OCI-LY1 (cell line): ENCODE measurements at regions not wholly inside any gene's neighbourhood (a gene's known extent, or its start where the extent isn't known, plus 50 kb on each side); places are given as distances from the start of the nearest gene placed in this dataset.

Experiments used
- H2AFZ ChIP-seq: fragments of 200-600 bp; sonication (generic), shearing (Covaris generic); 2 replicates; pipeline ENCODE4 v1.6.0; 2014; ENCODE audit warnings: antibody characterized with exemption, mild to moderate bottlenecking, low read length
- H3F3A ChIP-seq: fragments of 200-600 bp; sonication (generic), shearing (Covaris generic); 2 replicates; pipeline ENCODE4 v1.6.0; 2014; ENCODE audit warnings: mild to moderate bottlenecking, antibody characterized with exemption, low read length, moderate library complexity; ENCODE audit not compliant: insufficient read depth
- H3K27ac ChIP-seq: fragments of 200-600 bp; sonication (generic); 2 replicates; pipeline ENCODE4 v1.5.1; 2014; ENCODE audit warnings: low read length, mixed run types, mild to moderate bottlenecking, low read depth; ENCODE audit not compliant: poor library complexity, severe bottlenecking
- H3K27me3 ChIP-seq: fragments of 200-600 bp; sonication (generic); 2 replicates; pipeline ENCODE4 v1.6.0; 2014; ENCODE audit warnings: antibody characterized with exemption, mild to moderate bottlenecking, low read length, moderate library complexity; ENCODE audit not compliant: insufficient read depth
- H3K36me3 ChIP-seq: fragments of 200-600 bp; sonication (generic); 2 replicates; pipeline ENCODE4 v1.6.1; 2014; ENCODE audit warnings: mild to moderate bottlenecking, antibody characterized with exemption, low read length, moderate library complexity, mixed read lengths; ENCODE audit not compliant: insufficient read depth
- H3K4me1 ChIP-seq: fragments of 200-600 bp; sonication (generic); 2 replicates; pipeline ENCODE4 v1.5.1; 2014; ENCODE audit warnings: mild to moderate bottlenecking, low read length, moderate library complexity; ENCODE audit not compliant: insufficient read depth, severe bottlenecking
- H3K4me2 ChIP-seq: fragments of 200-600 bp; sonication (generic), shearing (Covaris generic); 2 replicates; pipeline ENCODE4 v1.6.1; 2014; ENCODE audit warnings: low read length
- H3K4me3 ChIP-seq: fragments of 200-600 bp; sonication (generic); 2 replicates; pipeline ENCODE4 v1.5.1; 2014; ENCODE audit warnings: low read length, low read depth, mild to moderate bottlenecking, mixed read lengths; ENCODE audit not compliant: poor library complexity, severe bottlenecking
- H3K79me2 ChIP-seq: fragments of 200-600 bp; shearing (Covaris generic); 2 replicates; pipeline ENCODE4 v1.6.1; 2016; ENCODE audit warnings: mixed run types, low read length, mixed read lengths; ENCODE audit not compliant: insufficient read depth
- H3K9ac ChIP-seq: fragments of 200-600 bp; sonication (generic), shearing (Covaris generic); 2 replicates; pipeline ENCODE4 v1.6.1; 2014; ENCODE audit warnings: mild to moderate bottlenecking, low read length, mixed read lengths
- H3K9me2 ChIP-seq: fragments of 200-600 bp; sonication (generic), shearing (Covaris generic); 2 replicates; pipeline ENCODE4 v1.6.1; 2014; ENCODE audit warnings: low read depth, mild to moderate bottlenecking, low read length, mixed read lengths
- H3K9me3 ChIP-seq: fragments of 200-600 bp; shearing (Covaris generic); 2 replicates; pipeline ENCODE4 v1.6.1; 2014; ENCODE audit warnings: low read length, mixed read lengths
- H4K20me1 ChIP-seq: fragments of 200-600 bp; sonication (generic), shearing (Covaris generic); 2 replicates; pipeline ENCODE4 v1.6.0; 2016; ENCODE audit warnings: mild to moderate bottlenecking, low read length; ENCODE audit not compliant: insufficient read depth
- CTCF ChIP-seq: fragments of 200-600 bp; sonication (generic), shearing (Covaris generic); IDR thresholded peaks from 2 replicates; pipeline ENCODE4 v1.5.1; 2017; ENCODE audit warnings: mild to moderate bottlenecking, antibody characterized with exemption, low read length, moderate library complexity, mixed read lengths
- EZH2 ChIP-seq: fragments of 200-600 bp; sonication (generic), shearing (Covaris generic); IDR thresholded peaks from 2 replicates; pipeline ENCODE4 v1.8.0; 2017; ENCODE audit warnings: borderline replicate concordance, mixed run types, mild to moderate bottlenecking, antibody characterized with exemption, low read length, moderate library complexity, mixed read lengths

- H3K27me3 ChIP-seq: no peaks in the 10 kb centered on the region
These were observed 257.2 kb downstream of the SNCA start for GRCh38 chr4:89579771-89580170.

GRCh38 chr4:89576246-89576645, 260.7 kb downstream of the SNCA start:
- no peaks in the 10 kb centered on the region for H3K9me3 ChIP-seq
- no peak overlapping the region for H3K27ac ChIP-seq
- no peaks in the 10 kb centered on the region for H3K79me2 ChIP-seq

More at GRCh38 chr4:89579771-89580170, 257.2 kb downstream of the SNCA start:
- H3K4me1 ChIP-seq: no peaks in the 10 kb centered on the region
- H3K79me2 ChIP-seq: no peaks in the 10 kb centered on the region
- no peaks in the 10 kb centered on the region for H3F3A ChIP-seq
- no peaks in the 10 kb centered on the region for H4K20me1 ChIP-seq
- H3K9me3 ChIP-seq: no peaks in the 10 kb centered on the region
- no peak overlapping the region for H3K9ac ChIP-seq
- H2AFZ ChIP-seq: no peak overlapping the region
- H3K4me3 ChIP-seq: no peak overlapping the region
- TF ChIP-seq CTCF (no peak), EZH2 (no peak)
- no peak overlapping the region for H3K4me2 ChIP-seq
- no peaks in the 10 kb centered on the region for H3K36me3 ChIP-seq
- H3K27ac ChIP-seq: no peak overlapping the region
- H3K9me2 ChIP-seq: no peaks in the 10 kb centered on the region

GRCh38 chr4:89575840-89576239, 261.1 kb downstream of the SNCA start:
- Histone ChIP-seq H3K27ac (no peak overlapping the region), H2AFZ (no peak overlapping the region)
- no peak for TF ChIP-seq EZH2
- no peak for TF ChIP-seq CTCF

More at GRCh38 chr4:89576246-89576645, 260.7 kb downstream of the SNCA start:
- H3K4me2 ChIP-seq: no peak overlapping the region
- H3K36me3 ChIP-seq: no peaks in the 10 kb centered on the region
- H2AFZ ChIP-seq: no peak overlapping the region
- TF ChIP-seq EZH2: no peak
- TF ChIP-seq CTCF: no peak
- H3K27me3 ChIP-seq: no peaks in the 10 kb centered on the region
- no peaks in the 10 kb centered on the region for H3K4me1 ChIP-seq
- no peak overlapping the region for H3K4me3 ChIP-seq
- H3K9ac ChIP-seq: no peak overlapping the region
- H3K9me2 ChIP-seq: no peaks in the 10 kb centered on the region
- H3F3A ChIP-seq: no peaks in the 10 kb centered on the region
- no peaks in the 10 kb centered on the region for H4K20me1 ChIP-seq

More at GRCh38 chr4:89575840-89576239, 261.1 kb downstream of the SNCA start:
- Histone ChIP-seq H4K20me1 (no peaks in the 10 kb centered on the region), H3K4me2 (no peak overlapping the region), H3K9ac (no peak overlapping the region), H3K27me3 (no peaks in the 10 kb centered on the region), H3K4me1 (no peaks in the 10 kb centered on the region), H3K79me2 (no peaks in the 10 kb centered on the region), H3F3A (no peaks in the 10 kb centered on the region), H3K9me2 (no peaks in the 10 kb centered on the region), H3K4me3 (no peak overlapping the region), H3K9me3 (no peaks in the 10 kb centered on the region), H3K36me3 (no peaks in the 10 kb centered on the region)
